ENCODE measurements at regions not wholly inside any gene's neighbourhood (a gene's known extent, or its start where the extent isn't known, plus 50 kb on each side); places are given as distances from the start of the nearest gene placed in this dataset.
"Not testable (repeated sequence)": the region's sequence is repeated elsewhere in the genome, so short reads cannot be mapped to it uniquely, and the experiment has no call there.

- not testable (repeated sequence) for DNase-seq
These were observed 179.0 kb upstream of the ETV3 start for GRCh38 chr1:157317229-157317628.

GRCh38 chr1:157315544-157315943 is 177.3 kb upstream of the ETV3 start:
- DNase-seq = peak; percentile 20

GRCh38 chr1:157314408-157314807 is 176.2 kb upstream of the ETV3 start:
- no peak for DNase-seq

- DNase-seq = no peak
These were observed 175.1 kb upstream of the ETV3 start for GRCh38 chr1:157313240-157313807.

- DNase-seq = peak; percentile 66
These were observed 174.1 kb upstream of the ETV3 start for GRCh38 chr1:157312082-157312812.

GRCh38 chr1:157311730-157312081 is 173.5 kb upstream of the ETV3 start:
- DNase-seq = no peak

GRCh38 chr1:157310805-157311729 is 172.9 kb upstream of the ETV3 start:
- peak; percentile 92 for DNase-seq

GRCh38 chr1:157310401-157310800 is 172.2 kb upstream of the ETV3 start:
- no peak for DNase-seq

GRCh38 chr1:157307491-157307890 is 169.3 kb upstream of the ETV3 start:
- DNase-seq = peak; percentile 85

- DNase-seq = peak; percentile 24
These were observed 168.7 kb upstream of the ETV3 start for GRCh38 chr1:157306896-157307295.

GRCh38 chr1:157304271-157304670 is 166.1 kb upstream of the ETV3 start:
- DNase-seq = peak; percentile 53

- no peak for DNase-seq
These were observed 164.5 kb upstream of the ETV3 start for GRCh38 chr1:157302724-157303123.

GRCh38 chr1:157302199-157302497 is 164.0 kb upstream of the ETV3 start:
- no peak for DNase-seq

- no peak for DNase-seq
These were observed 163.4 kb upstream of the ETV3 start for GRCh38 chr1:157301477-157302198.

- DNase-seq = not testable (repeated sequence)
These were observed 156.4 kb upstream of the ETV3 start for GRCh38 chr1:157294387-157295145.

- no peak for DNase-seq
These were observed 154.8 kb upstream of the ETV3 start for GRCh38 chr1:157292809-157293564.

- DNase-seq = no peak
These were observed 154.1 kb upstream of the ETV3 start for GRCh38 chr1:157292302-157292701.

- DNase-seq = no peak
These were observed 152.9 kb upstream of the ETV3 start for GRCh38 chr1:157291083-157291482.

- DNase-seq = no peak
These were observed 151.4 kb upstream of the ETV3 start for GRCh38 chr1:157289424-157290105.

GRCh38 chr1:157288996-157289395 is 150.8 kb upstream of the ETV3 start:
- no peak for DNase-seq

- DNase-seq = peak; percentile 76
These were observed 150.3 kb upstream of the ETV3 start for GRCh38 chr1:157288492-157288891.

Data from RPMI8226 (cell line).